ENCODE measurements at regions not wholly inside any gene's neighbourhood (a gene's known extent, or its start where the extent isn't known, plus 50 kb on each side); places are given as distances from the start of the nearest gene placed in this dataset.

- Histone ChIP-seq H3K9me3 (no peaks in the 10 kb centered on the region), H3K4me1 (no peaks in the 10 kb centered on the region), H3K4me3 (no peak overlapping the region), H3K27me3 (no peaks in the 10 kb centered on the region), H3K27ac (no peak overlapping the region), H3K36me3 (no peaks in the 10 kb centered on the region)
- no peak for DNase-seq (ENCODE audit: low spot score)
- TF ChIP-seq CTCF (IDR thresholded peaks at IDR 0.05) = no peak
These were observed 364.2 kb downstream of the KLF5 start for GRCh38 chr13:73422973-73423372.

- TF ChIP-seq CTCF (IDR thresholded peaks at IDR 0.05) = no peak
- no peaks in the 10 kb centered on the region for H3K36me3 ChIP-seq
- no peak overlapping the region for H3K27ac ChIP-seq
- DNase-seq (ENCODE audit: low spot score) = no peak
- H3K4me3 ChIP-seq = no peak overlapping the region
- H3K9me3 ChIP-seq = no peaks in the 10 kb centered on the region
- no peaks in the 10 kb centered on the region for H3K27me3 ChIP-seq
- no peaks in the 10 kb centered on the region for H3K4me1 ChIP-seq
These were observed 362.6 kb downstream of the KLF5 start for GRCh38 chr13:73421310-73421912.

- no peak for TF ChIP-seq CTCF (IDR thresholded peaks at IDR 0.05)
- Histone ChIP-seq H3K9me3 (no peaks in the 10 kb centered on the region), H3K4me1 (no peaks in the 10 kb centered on the region), H3K4me3 (no peak overlapping the region), H3K27ac (no peak overlapping the region), H3K36me3 (no peaks in the 10 kb centered on the region), H3K27me3 (no peaks in the 10 kb centered on the region)
- no peak for DNase-seq (ENCODE audit: low spot score)
These were observed 360.4 kb downstream of the KLF5 start for GRCh38 chr13:73419186-73419585.

- Histone ChIP-seq H3K36me3 (no peaks in the 10 kb centered on the region), H3K9me3 (no peaks in the 10 kb centered on the region), H3K4me1 (no peaks in the 10 kb centered on the region), H3K27me3 (no peaks in the 10 kb centered on the region), H3K4me3 (no peak overlapping the region), H3K27ac (no peak overlapping the region)
- no peak for DNase-seq (ENCODE audit: low spot score)
- TF ChIP-seq CTCF (IDR thresholded peaks at IDR 0.05) = no peak
These were observed 358.3 kb downstream of the KLF5 start for GRCh38 chr13:73417012-73417615.

- Histone ChIP-seq H3K9me3 (no peaks in the 10 kb centered on the region), H3K36me3 (no peaks in the 10 kb centered on the region), H3K4me3 (no peak overlapping the region), H3K27ac (no peak overlapping the region), H3K4me1 (no peaks in the 10 kb centered on the region), H3K27me3 (no peaks in the 10 kb centered on the region)
- no peak for TF ChIP-seq CTCF (IDR thresholded peaks at IDR 0.05)
- DNase-seq (ENCODE audit: low spot score) = no peak
These were observed 357.3 kb downstream of the KLF5 start for GRCh38 chr13:73416093-73416492.

GRCh38 chr13:73413656-73414055, 354.9 kb downstream of the KLF5 start:
- Histone ChIP-seq H3K27me3 (no peaks in the 10 kb centered on the region), H3K27ac (no peak overlapping the region), H3K36me3 (no peaks in the 10 kb centered on the region), H3K9me3 (no peaks in the 10 kb centered on the region), H3K4me1 (no peaks in the 10 kb centered on the region), H3K4me3 (no peak overlapping the region)
- no peak for TF ChIP-seq CTCF (IDR thresholded peaks at IDR 0.05)
- no peak for DNase-seq (ENCODE audit: low spot score)

Data from right atrium auricular region (tissue), 2 donors.